Glomerular visceral epithelial cell (primary cell): ENCODE measurements at regions not wholly inside any gene's neighbourhood (a gene's known extent, or its start where the extent isn't known, plus 50 kb on each side); places are given as distances from the start of the nearest gene placed in this dataset.
A peak's percentile ranks its signal among the peaks of the same experiment; 100 is the strongest.
"Not testable (repeated sequence)": the region's sequence is repeated elsewhere in the genome, so short reads cannot be mapped to it uniquely, and the experiment has no call there.

ENCODE experiments used
- DNase-seq: peaks from one replicate; pipeline ENCODE4 v3.0.0-alpha.2; 2016; ENCODE audit errors: extremely low spot score

- no peak for DNase-seq
Observed at GRCh38 chr3:31184261-31185061, 290.0 kb upstream of the GADL1 start.

GRCh38 chr3:31185062-31185357, 290.5 kb upstream of the GADL1 start:
- DNase-seq, result no peak

GRCh38 chr3:31186041-31186440, 291.6 kb upstream of the GADL1 start:
- no peak for DNase-seq

DNA sequence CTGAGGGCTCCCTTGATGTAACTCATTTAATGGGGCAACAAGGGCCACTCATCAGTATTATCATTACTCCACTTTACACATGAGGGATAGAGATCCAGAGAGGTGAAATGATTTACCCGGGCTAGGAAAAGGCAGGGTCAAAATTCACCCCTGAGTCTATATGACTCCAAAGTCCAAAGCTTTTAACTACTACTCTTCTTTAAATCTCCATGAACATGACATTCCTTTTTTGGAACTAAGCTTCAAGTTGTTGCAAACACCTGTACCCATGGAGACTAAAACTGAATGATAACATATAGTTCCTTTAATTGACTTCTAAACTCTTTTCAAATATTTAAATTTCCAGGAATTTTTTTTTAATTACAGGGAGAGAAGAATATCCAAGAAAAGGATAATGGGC, 292.9 kb upstream of the GADL1 start:
- no peak for DNase-seq

DNA sequence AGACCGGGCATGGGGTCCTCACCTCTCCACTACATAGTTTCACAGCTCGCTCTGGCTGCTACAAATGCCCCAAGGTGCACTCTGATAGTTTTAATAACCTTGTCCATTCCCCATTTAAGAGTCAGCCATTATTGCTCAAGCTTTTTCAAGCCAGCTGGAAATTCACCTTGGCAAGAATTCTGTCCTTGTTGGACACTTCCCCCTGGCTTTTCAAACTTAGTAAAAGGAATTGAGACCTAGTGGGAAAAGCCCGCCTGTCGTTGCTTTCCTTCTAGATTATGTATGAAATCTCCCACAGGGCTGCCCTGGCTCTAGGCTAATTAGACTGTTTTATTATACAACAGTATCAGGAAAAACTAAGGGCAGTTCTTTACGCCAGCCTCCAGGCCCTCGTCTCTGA, 293.7 kb upstream of the GADL1 start:
- no peak for DNase-seq

- DNase-seq, result no peak
Observed at GRCh38 chr3:31189330-31189729, 294.9 kb upstream of the GADL1 start.

- DNase-seq, result no peak
Observed at GRCh38 chr3:31189971-31190370, 295.5 kb upstream of the GADL1 start.

DNA sequence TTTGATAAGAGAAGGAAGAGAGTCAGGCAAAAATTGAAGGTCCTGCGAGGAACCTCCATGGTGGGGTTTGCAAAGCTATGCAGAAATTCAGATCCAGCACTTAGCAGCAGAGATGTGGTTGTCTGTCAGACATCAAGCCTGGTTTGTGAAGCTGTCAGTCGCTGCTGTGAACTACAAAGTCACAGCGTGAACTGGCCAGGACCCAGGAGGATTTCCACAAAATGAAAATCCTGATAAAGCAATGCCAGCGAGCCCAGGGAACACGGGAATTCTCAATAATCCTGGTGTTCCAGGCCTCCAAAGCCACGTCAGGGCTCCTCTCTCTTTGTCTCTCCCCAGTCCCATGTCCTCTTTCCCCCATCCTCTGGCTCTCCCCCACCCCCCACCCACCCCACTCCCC, 296.9 kb upstream of the GADL1 start:
- no peak for DNase-seq

- DNase-seq, result no peak
Observed at GRCh38 chr3:31193429-31193828, 299.0 kb upstream of the GADL1 start.

GRCh38 chr3:31193871-31194270, 299.4 kb upstream of the GADL1 start:
- no peak for DNase-seq

DNA sequence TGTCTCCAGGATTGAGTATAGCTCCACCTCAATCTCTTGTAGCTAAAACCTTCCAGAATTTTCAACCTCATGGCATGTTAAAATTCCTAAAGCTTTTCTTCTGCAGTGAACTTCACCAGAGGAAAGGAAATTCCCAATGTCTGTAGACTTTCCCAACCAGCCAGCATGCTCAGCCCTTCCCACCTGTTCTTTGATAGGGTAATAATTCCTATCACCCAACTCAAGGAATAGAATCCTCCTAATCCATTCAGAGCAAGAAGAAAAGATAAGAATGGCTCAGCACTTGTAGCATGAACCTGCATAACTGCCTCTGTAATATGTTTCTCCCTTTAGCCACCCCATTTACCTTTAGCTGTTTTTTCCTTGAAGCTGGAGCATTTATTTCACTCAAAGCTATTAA, 301.8 kb upstream of the GADL1 start:
- no peak for DNase-seq

GRCh38 chr3:31196881-31197364, 302.5 kb upstream of the GADL1 start:
- peak; percentile 6 for DNase-seq

DNA sequence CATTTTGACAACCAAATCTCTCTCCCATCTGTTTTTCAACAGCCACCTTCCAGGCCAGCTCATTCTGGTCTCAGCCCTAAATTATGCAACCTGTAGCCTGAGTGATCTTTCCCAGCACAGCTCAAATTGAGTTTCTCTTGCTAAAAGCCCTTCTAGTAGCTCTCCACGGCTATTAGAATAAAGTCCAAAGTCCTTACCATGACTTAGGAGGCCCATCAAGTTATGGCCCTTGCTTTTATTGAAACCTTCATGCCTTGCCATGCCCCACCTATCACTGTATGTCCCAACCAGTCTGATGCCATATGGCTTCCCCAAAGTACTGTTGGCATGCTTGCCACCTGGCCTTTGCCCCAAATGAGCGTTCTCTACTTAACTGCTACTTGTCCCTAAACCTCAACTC, 303.5 kb upstream of the GADL1 start:
- DNase-seq, result no peak

GRCh38 chr3:31198890-31199289, 304.4 kb upstream of the GADL1 start:
- DNase-seq, result no peak

DNA sequence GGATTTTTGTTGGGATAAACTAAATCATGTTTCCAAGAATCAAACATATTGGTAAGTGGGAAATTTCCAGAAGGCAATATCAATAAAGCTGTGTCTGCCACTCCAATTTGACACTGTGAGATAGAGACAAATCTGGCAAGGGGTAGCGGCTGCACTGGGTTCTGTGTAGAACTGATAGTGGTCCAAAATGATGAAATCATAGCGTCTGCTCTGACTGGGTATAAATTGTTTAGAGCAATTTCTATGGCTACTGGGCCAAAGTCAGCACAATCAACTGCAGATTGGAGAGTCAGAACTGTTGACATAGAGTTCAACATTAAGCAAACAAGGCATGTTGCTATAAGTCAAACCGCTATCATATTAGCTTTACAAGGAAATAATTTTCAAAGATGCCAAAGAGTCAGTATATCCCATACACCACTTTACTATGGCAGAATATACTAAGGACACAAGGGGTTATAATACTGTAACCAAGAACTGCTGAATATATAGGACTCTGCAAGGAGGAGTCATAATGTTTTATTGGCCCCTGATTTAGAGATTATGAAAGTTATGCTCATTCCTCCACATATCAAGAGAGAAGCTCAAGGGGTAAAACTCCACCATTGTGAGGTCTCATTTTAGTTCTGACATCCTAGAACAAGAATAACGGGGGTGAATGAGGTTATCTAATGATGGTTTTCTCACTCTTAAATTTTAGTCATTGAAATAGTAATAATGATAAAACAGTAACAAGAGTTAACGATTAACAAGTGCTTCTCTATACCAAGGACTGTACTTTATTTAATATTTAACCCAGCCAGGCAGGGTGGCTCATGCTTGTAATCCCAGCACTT, 309.7 kb upstream of the GADL1 start:
- DNase-seq, result peak; percentile 32

DNA sequence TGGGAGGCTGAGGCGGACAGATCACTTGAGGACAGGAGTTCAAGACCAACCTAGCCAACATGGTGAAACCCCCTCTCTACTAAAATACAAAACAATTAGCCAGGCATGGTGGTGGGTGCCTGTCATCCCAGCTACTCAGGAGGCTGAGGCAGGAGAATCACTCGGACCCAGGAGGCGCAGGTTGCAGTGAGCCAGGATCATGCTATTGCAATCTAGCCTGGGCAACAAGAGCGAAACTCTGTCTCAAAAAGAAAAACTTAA, 310.3 kb upstream of the GADL1 start:
- not testable (repeated sequence) for DNase-seq

DNA sequence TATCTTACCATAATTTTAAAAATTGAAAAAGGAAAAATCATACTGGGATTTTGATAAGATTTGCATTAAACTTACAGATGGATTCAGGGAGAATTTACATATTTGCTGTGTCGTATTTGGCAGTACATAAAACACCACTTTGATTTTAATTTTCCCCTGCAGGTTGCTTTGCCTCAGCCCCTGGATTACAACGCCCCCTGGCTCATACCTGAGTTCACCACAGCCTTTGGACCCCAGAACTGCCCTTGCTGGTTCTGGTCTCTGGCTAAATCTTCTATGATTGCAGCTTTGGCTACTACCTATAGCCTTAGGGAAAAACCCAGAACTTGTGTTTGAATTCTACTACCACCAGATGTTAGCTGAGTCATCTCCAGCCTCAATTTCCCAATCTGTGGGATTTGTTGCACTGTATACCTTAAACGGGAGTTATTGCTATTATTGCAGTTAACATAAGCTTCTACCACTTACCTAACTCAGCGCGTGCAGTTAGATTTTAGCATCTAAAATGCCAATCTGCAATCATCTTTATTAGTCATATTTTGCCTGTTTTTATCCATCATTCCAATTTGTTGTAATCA, 315.7 kb upstream of the GADL1 start:
- no peak for DNase-seq

DNA sequence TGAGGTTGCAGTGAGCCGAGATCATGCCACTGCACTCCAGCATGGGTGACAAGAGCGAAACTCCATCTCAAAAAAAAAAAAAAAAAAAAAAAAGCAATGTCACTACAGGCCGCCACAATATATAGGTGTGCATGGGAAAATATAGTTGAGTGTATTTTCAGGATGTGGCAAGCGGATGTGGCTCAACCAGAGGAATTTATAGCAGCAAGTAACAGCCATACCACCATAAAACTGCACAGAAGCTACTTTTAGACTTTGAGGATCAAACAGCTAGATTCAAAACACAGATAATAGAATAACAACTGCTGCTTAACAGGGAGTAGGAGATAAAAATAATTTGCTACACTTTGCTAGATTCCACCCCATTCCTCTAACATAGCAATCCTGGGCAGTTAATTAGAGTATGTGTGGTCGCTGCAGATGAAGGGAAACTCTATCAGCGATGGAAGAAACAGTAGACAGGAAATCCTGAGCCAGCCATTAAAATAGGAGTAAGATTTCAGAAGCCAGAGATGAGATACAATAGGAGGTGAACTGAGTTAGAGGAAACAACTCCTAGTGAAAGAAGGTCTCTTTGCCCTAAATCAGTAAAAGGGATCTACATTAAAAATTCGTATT, 318.7 kb upstream of the STT3B start:
- no peak for DNase-seq

DNA sequence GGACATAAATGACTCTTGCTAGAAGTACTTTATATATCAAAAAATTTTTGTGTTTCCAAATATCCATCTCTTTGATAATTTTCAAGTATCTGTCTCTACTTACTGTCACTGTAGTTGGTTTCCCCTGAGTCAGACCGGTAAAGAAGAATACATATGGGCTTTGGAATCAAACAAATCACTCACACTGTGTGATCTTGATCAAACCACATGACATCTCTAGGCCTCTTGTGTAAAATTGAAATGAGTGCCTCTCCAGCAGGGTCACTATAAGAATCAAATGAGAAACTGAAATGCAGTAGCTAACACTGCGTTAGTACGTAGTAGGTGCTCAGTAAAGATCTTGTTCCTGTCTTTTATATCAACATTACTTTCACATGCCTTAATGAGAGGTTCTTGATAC, 314.6 kb upstream of the STT3B start:
- DNase-seq, result no peak

DNA sequence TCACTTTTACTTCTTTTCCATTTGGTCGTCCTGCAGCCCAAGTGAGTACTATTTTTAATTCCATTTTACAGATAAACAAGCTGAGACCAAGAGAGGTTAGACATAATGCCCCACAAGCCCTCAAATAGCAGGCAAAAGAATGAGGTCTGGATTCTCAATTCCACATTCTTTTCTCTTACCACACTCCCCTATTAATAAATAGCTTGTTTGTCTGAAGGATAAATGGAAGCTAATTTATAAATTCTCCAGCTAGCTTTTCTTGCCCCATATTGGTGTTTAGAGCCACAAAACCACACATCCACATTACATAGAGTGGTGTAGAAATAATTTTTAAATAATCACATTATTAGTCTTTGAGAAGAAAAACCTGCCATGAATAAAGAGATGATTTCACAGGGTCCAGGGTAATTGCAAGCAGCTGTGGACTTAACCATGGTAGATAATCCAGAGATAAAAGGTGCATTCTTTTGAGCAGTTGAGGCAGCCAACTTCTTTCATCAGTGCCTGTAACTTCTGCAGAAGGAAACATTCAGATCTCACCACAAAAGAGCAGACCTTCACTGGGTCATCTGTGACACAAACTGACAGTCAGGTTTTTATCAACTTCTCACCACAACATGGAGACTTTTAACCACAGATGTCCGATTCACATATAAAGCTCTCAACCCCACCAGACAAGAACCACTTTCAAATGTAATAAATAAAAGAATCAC, 313.4 kb upstream of the STT3B start:
- peak; percentile 19 for DNase-seq

DNA sequence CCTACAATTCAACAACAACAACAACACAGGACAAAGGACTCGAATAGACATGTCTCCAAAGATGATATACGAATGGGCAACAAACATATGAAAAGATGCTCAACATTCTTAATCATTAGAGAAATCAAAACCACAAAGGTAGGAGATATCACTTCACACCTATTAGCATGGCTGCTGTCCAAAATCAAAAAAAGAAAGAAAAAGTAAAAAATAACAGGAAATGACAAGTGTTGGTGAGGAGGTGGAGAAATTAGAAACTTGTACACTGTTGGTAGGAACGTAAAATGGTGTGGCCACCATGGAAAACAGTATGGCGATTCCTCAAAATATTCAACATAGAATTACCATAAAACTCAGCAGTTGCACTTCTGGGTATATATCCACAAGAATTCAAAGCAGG, 312.3 kb upstream of the STT3B start:
- no peak for DNase-seq

- no peak for DNase-seq
Observed at GRCh38 chr3:31223278-31223677, 309.4 kb upstream of the STT3B start.
